ENCODE measurements at regions not wholly inside any gene's neighbourhood (a gene's known extent, or its start where the extent isn't known, plus 50 kb on each side); places are given as distances from the start of the nearest gene placed in this dataset.

- ChIA-PET RAD21 (ENCODE audit: low non-redundant PET in 1 of 2, low total read pairs in 2 of 2, uncharacterized antibody in 2 of 2, unreplicated experiment in 2 of 2) (no interaction called here), CTCF (no interaction called here), POLR2A (no interaction called here)
- no peak overlapping the region for H3K27ac ChIP-seq (ENCODE audit: low read depth, low read length)
- no peak overlapping the region for H2AFZ ChIP-seq (ENCODE audit: low read depth, low read length, poor library complexity, severe bottlenecking)
- BruUV-seq (replicated peaks), result no TSS peak
- no peaks in the 10 kb centered on the region for H3K9me3 ChIP-seq (ENCODE audit: control insufficient read depth in 1 of 2, insufficient read depth in 1 of 2, low read depth in 1 of 2, low read length in 2 of 2)
- no peak for DNase-seq (ENCODE audit: low read depth, low spot score)
- H3K36me3 ChIP-seq (ENCODE audit: control insufficient read depth in 1 of 2, insufficient read depth in 2 of 2, low read length in 2 of 2), result no peaks in the 10 kb centered on the region
- H3K4me2 ChIP-seq (ENCODE audit: low read length), result no peak overlapping the region
- H4K20me1 ChIP-seq (ENCODE audit: insufficient read depth), result no peaks in the 10 kb centered on the region
- H3K79me2 ChIP-seq (ENCODE audit: insufficient read depth, low read length), result no peaks in the 10 kb centered on the region
- H3K4me3 ChIP-seq (replicated peaks in 1 of 2; ENCODE audit: low read depth in 1 of 2, low read length in 2 of 2), result no peak overlapping the region
- no peaks in the 10 kb centered on the region for H3K4me1 ChIP-seq (ENCODE audit: control insufficient read depth in 1 of 2, insufficient read depth in 2 of 2, low read length in 2 of 2)
- ATAC-seq, result no peak
- TF ChIP-seq, protein P1, sequence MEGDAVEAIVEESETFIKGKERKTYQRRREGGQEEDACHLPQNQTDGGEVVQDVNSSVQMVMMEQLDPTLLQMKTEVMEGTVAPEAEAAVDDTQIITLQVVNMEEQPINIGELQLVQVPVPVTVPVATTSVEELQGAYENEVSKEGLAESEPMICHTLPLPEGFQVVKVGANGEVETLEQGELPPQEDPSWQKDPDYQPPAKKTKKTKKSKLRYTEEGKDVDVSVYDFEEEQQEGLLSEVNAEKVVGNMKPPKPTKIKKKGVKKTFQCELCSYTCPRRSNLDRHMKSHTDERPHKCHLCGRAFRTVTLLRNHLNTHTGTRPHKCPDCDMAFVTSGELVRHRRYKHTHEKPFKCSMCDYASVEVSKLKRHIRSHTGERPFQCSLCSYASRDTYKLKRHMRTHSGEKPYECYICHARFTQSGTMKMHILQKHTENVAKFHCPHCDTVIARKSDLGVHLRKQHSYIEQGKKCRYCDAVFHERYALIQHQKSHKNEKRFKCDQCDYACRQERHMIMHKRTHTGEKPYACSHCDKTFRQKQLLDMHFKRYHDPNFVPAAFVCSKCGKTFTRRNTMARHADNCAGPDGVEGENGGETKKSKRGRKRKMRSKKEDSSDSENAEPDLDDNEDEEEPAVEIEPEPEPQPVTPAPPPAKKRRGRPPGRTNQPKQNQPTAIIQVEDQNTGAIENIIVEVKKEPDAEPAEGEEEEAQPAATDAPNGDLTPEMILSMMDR (IDR thresholded peaks at IDR 0.05 in 2 of 3, conservative IDR thresholded peaks at IDR 0.05 in 1 of 3; ENCODE audit: borderline replicate concordance in 1 of 3, insufficient read depth in 1 of 3, low read depth in 2 of 3, low read length in 2 of 3), result no peak
- no peak for TF ChIP-seq ZNF274 (IDR thresholded peaks at IDR 0.05; ENCODE audit: low read depth, low read length)
- no peak for TF ChIP-seq EGR1 (IDR thresholded peaks at IDR 0.05; ENCODE audit: low read depth)
- no peak for TF ChIP-seq TCF7L2 (IDR thresholded peaks at IDR 0.05; ENCODE audit: borderline replicate concordance, extremely low read depth, insufficient read depth, insufficient read length)
- TF ChIP-seq YY1 (IDR thresholded peaks at IDR 0.05; ENCODE audit: extremely low read depth, insufficient replicate concordance, low read depth, low read length), result no peak
- TF ChIP-seq SP1 (IDR thresholded peaks at IDR 0.05; ENCODE audit: low read depth), result no peak
- no peak for TF ChIP-seq CBX3 (IDR thresholded peaks at IDR 0.05; ENCODE audit: low read depth)
- no peak for TF ChIP-seq ZFX (IDR thresholded peaks at IDR 0.05)
- no peak for TF ChIP-seq ELF1 (IDR thresholded peaks at IDR 0.05; ENCODE audit: borderline replicate concordance, low read depth)
- TF ChIP-seq POLR2AphosphoS5 (IDR thresholded peaks at IDR 0.05; ENCODE audit: low read depth, low read length), result no peak
- TF ChIP-seq MAX (IDR thresholded peaks at IDR 0.05), result no peak
- TF ChIP-seq, protein P2, sequence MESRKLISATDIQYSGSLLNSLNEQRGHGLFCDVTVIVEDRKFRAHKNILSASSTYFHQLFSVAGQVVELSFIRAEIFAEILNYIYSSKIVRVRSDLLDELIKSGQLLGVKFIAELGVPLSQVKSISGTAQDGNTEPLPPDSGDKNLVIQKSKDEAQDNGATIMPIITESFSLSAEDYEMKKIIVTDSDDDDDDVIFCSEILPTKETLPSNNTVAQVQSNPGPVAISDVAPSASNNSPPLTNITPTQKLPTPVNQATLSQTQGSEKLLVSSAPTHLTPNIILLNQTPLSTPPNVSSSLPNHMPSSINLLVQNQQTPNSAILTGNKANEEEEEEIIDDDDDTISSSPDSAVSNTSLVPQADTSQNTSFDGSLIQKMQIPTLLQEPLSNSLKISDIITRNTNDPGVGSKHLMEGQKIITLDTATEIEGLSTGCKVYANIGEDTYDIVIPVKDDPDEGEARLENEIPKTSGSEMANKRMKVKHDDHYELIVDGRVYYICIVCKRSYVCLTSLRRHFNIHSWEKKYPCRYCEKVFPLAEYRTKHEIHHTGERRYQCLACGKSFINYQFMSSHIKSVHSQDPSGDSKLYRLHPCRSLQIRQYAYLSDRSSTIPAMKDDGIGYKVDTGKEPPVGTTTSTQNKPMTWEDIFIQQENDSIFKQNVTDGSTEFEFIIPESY (IDR thresholded peaks at IDR 0.05; ENCODE audit: extremely low read depth, insufficient replicate concordance, low read length), result no peak
- TF ChIP-seq EZH2 (IDR thresholded peaks at IDR 0.05), result no peak
- TF ChIP-seq, protein P3, sequence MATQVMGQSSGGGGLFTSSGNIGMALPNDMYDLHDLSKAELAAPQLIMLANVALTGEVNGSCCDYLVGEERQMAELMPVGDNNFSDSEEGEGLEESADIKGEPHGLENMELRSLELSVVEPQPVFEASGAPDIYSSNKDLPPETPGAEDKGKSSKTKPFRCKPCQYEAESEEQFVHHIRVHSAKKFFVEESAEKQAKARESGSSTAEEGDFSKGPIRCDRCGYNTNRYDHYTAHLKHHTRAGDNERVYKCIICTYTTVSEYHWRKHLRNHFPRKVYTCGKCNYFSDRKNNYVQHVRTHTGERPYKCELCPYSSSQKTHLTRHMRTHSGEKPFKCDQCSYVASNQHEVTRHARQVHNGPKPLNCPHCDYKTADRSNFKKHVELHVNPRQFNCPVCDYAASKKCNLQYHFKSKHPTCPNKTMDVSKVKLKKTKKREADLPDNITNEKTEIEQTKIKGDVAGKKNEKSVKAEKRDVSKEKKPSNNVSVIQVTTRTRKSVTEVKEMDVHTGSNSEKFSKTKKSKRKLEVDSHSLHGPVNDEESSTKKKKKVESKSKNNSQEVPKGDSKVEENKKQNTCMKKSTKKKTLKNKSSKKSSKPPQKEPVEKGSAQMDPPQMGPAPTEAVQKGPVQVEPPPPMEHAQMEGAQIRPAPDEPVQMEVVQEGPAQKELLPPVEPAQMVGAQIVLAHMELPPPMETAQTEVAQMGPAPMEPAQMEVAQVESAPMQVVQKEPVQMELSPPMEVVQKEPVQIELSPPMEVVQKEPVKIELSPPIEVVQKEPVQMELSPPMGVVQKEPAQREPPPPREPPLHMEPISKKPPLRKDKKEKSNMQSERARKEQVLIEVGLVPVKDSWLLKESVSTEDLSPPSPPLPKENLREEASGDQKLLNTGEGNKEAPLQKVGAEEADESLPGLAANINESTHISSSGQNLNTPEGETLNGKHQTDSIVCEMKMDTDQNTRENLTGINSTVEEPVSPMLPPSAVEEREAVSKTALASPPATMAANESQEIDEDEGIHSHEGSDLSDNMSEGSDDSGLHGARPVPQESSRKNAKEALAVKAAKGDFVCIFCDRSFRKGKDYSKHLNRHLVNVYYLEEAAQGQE (IDR thresholded peaks at IDR 0.05; ENCODE audit: low read depth), result no peak
- no peak overlapping the region for H3K9ac ChIP-seq (ENCODE audit: low read length)
- intact Hi-C loops (cut with micrococcal nuclease), result no loop called here
- no peaks in the 10 kb centered on the region for H3K9me2 ChIP-seq (ENCODE audit: insufficient read depth)
- peaks cover 9% of the 10 kb centered on the region; the same call in 1 of the 2 replicates for H3K27me3 ChIP-seq (ENCODE audit: insufficient read depth, low read length)
These were observed 152.5 kb downstream of the ESM1 start for GRCh38 chr5:54832858-54833257.

Measured in HCT116 (cell line).